ENCODE measurements at regions not wholly inside any gene's neighbourhood (a gene's known extent, or its start where the extent isn't known, plus 50 kb on each side); places are given as distances from the start of the nearest gene placed in this dataset.
A peak's percentile ranks its signal among the peaks of the same experiment; 100 is the strongest.

GRCh38 chr6:27128311-27129094, 119.0 kb upstream of the PRSS16 start:
- Histone ChIP-seq H2AFZ (no peak overlapping the region), H3K9me2 (ENCODE audit: insufficient read depth) (no peaks in the 10 kb centered on the region), H3K27me3 (ENCODE audit: insufficient read depth) (no peaks in the 10 kb centered on the region), H3K4me2 (no peak overlapping the region), H3F3A (replicated peaks; ENCODE audit: low read depth) (no peaks in the 10 kb centered on the region), H3K79me2 (replicated peaks; ENCODE audit: insufficient read depth) (peaks cover 11% of the 10 kb centered on the region), H3K36me3 (ENCODE audit: insufficient read depth) (no peaks in the 10 kb centered on the region), H3K27ac (ENCODE audit: low read depth) (no peak overlapping the region), H3K4me3 (no peak overlapping the region), H3K4me1 (ENCODE audit: insufficient read depth) (peaks cover 15% of the 10 kb centered on the region), H4K20me1 (replicated peaks; ENCODE audit: insufficient read depth) (no peaks in the 10 kb centered on the region)
- ATAC-seq = no peak
- H3K27ac Mint-ChIP-seq = peak overlapping the region; percentile 32; the same call in 1 of the 2 replicates
- peaks cover 4% of the 10 kb centered on the region; the same call in 1 of the 3 replicates for H3K36me3 Mint-ChIP-seq (ENCODE audit: low read depth)
- no peaks in the 10 kb centered on the region for H3K27me3 Mint-ChIP-seq (ENCODE audit: insufficient read depth, low read depth, poor library complexity)
- TF ChIP-seq NANOG (IDR thresholded peaks at IDR 0.05; ENCODE audit: borderline replicate concordance) (no peak), ZNF462 (CRISPR knock-in tag; IDR thresholded peaks at IDR 0.05) (no peak), EZH2phosphoT487 (IDR thresholded peaks at IDR 0.05; ENCODE audit: unreplicated experiment) (no peak), CTCF (conservative IDR thresholded peaks at IDR 0.05; ENCODE audit: low read depth in 2 of 2) (no peak)
- H3K9me3 Mint-ChIP-seq = no peaks in the 10 kb centered on the region; the same call in 1 of the 3 replicates
- peaks cover 33% of the 10 kb centered on the region; the same call in 2 of the 3 replicates for H3K4me1 Mint-ChIP-seq
- H3K4me3 Mint-ChIP-seq = no peak overlapping the region
- no peak for DNase-seq (ENCODE audit: low spot score)
